Activated CD4-positive, alpha-beta T cell treated with anti-CD3 and anti-CD28 coated beads, Interleukin-2, amount 50 U/mL, for 48 hours (primary cell): ENCODE measurements at regions not wholly inside any gene's neighbourhood (a gene's known extent, or its start where the extent isn't known, plus 50 kb on each side); places are given as distances from the start of the nearest gene placed in this dataset.
"Not testable (repeated sequence)": the region's sequence is repeated elsewhere in the genome, so short reads cannot be mapped to it uniquely, and the experiment has no call there.

ENCODE experiments used
- DNase-seq, 2 experiments: peaks; one replicate each; pipeline ENCODE4 v3.0.0-alpha.2; 2020

- DNase-seq: no peak
Measured at GRCh38 chr14:103232031-103232808, 101.8 kb upstream of the EIF5 start.

- no peak for DNase-seq
Measured at GRCh38 chr14:103232831-103233319, 101.2 kb upstream of the EIF5 start.

- no peak for DNase-seq
Measured at GRCh38 chr14:103233328-103233727, 100.7 kb upstream of the EIF5 start.

GRCh38 chr14:103234826-103235225, 99.2 kb upstream of the EIF5 start:
- not testable (repeated sequence) for DNase-seq

DNA sequence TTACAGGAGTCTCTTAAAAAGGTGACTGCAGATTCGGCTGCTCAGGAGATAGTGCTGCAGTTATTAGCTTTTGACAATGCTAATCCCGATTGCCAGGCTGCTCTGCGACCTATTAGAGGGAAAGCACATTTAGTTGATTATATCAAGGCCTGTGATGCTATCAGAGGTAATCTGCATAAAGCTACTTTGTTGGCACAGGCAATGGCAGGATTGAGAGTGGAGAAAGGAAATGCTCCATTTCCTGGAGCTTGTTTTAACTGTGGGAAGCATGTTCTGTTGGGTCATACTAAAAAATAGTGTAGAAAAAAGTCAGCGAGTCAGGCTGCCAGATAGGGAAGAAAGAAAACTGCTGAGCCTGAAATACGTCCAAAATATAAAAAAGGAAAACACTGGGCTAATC, 98.5 kb upstream of the EIF5 start:
- DNase-seq: not testable (repeated sequence)

DNA sequence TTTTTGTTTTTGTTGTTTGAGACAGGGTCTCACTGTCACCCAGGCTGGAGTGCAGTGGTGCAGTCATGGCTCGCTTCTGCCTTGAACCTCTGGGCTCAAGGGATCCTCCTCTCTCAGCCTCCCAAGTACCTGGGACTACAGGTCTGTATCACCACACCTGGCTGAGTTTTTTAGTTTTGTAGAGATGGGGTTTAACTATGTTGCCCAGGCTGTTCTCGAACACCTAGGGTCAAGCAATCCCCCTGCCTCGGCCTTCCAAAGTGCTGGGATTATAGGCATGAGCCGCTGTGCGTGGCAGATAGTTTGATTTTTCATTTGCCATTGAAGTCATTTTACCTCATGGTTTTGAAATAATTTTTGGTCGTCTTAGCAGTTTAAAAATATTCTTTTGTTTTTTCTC, 94.3 kb upstream of the EIF5 start:
- DNase-seq: no peak

DNA sequence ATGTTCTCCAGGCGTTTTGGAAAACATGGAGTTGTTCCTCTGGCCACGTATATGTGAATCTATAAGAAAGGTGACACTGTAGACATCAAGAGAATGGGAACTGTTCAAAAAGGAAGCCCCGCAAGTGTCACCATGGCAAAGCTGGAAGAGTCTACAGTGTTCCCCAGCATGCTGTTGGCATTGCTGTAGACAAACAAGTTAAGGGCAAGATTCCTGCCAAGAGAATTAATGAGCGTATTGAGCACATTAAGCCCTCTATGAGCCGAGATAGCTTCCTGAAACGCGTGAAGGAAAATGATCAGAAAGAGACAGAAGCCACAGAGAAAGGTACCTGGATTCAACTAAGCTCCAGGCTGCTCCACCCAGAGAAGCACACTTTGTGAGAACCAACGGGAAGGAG, 92.5 kb upstream of the EIF5 start:
- DNase-seq: no peak

GRCh38 chr14:103243764-103244737, 90.0 kb upstream of the EIF5 start:
- no peak for DNase-seq

- DNase-seq: not testable (repeated sequence)
Measured at GRCh38 chr14:103245624-103246031, 88.4 kb upstream of the EIF5 start.

DNA sequence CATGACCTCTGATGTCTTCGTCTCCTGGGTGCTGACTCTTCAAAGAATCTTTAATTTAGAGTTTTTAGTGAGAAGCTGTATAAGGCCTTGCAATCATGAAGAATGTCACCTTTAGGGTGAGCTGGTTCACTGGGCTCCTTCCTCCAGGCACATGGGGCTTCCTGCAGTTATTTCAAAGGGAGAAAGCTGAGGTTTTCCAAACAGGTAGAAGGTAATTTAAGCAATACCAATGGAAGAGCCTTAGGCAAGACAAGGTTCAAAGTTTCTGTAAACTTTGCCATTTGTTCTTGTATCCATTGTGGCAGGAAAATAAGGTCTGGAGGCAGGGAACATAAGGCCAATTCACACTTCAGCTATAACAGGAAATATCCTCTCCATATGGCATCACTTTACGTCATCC, 88.0 kb upstream of the EIF5 start:
- no peak for DNase-seq

- DNase-seq: no peak
Measured at GRCh38 chr14:103247169-103247606, 86.8 kb upstream of the EIF5 start.

DNA sequence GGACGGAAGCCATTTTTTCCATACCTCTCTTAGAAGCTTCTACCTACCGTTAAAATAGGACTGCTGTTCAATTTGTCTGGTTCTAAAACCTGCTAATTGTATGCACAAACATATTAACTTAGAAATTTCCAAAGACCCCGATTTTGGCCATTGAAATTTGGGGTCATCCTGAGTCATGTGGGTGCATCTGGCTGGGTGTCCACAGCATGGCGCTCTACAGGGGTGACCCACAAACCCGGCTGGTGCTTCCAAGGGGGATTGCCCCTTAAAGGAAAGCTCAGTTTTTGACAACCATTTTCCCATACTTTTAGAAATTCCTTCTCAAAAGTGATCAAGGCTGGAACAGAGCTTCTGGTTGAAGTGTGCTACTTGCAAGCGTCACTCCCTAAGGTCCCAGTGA, 83.9 kb upstream of the EIF5 start:
- no peak for DNase-seq

- no peak for DNase-seq
Measured at GRCh38 chr14:103250874-103251273, 83.2 kb upstream of the EIF5 start.

- no peak for DNase-seq
Measured at GRCh38 chr14:103255555-103255954, 78.5 kb upstream of the EIF5 start.

DNA sequence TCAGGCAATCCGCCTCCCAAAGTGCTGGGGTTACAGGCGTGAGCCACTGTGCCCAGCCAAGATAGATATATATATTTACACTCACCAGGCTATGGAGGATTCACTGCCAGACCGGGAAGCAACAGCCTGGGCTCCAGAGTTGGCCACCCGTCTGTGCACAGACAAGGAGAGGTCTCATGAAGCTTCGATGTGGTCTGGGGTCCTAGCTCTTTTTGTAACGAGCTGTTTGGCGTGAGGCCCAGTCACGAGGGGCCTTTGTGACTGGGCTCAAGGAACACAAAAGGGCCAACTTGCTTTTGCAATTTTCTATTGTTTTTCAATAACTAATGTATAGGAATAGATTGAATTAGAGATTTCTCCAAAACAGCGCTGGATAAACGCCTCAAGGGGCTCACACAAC, 77.6 kb upstream of the EIF5 start:
- no peak for DNase-seq

GRCh38 chr14:103257211-103257962, 76.7 kb upstream of the EIF5 start:
- no peak for DNase-seq

GRCh38 chr14:103258211-103258610, 75.8 kb upstream of the EIF5 start:
- DNase-seq: no peak

- DNase-seq: no peak
Measured at GRCh38 chr14:103259184-103259583, 74.9 kb upstream of the EIF5 start.

- DNase-seq: no peak
Measured at GRCh38 chr14:103259801-103260628, 74.0 kb upstream of the EIF5 start.

- DNase-seq: no peak
Measured at GRCh38 chr14:103260629-103261124, 73.4 kb upstream of the EIF5 start.

GRCh38 chr14:103267226-103267910, 66.7 kb upstream of the EIF5 start:
- no peak for DNase-seq
